Mesothelial cell of epicardium (in vitro differentiated cells): ENCODE measurements at regions not wholly inside any gene's neighbourhood (a gene's known extent, or its start where the extent isn't known, plus 50 kb on each side); places are given as distances from the start of the nearest gene placed in this dataset.

Experiments
- DNase-seq, 2 experiments: peaks; one replicate each; pipeline ENCODE4 v3.0.0; 2021; ENCODE audit warnings: low spot score in 2 of 2; ENCODE audit not compliant: unreplicated experiment in 2 of 2
- H3K27ac Mint-ChIP-seq: 2 replicates; pipeline ENCODE4 v1.8.0; 2021; ENCODE audit warnings: mixed read lengths
- H3K27me3 Mint-ChIP-seq: 2 replicates; pipeline ENCODE4 v1.8.0; 2021; ENCODE audit warnings: low read depth, mixed read lengths
- H3K36me3 Mint-ChIP-seq: 2 replicates; pipeline ENCODE4 v1.8.0; 2021; ENCODE audit warnings: mixed read lengths
- H3K4me1 Mint-ChIP-seq: 2 replicates; pipeline ENCODE4 v1.8.0; 2021; ENCODE audit warnings: mixed read lengths
- H3K4me3 Mint-ChIP-seq: 2 replicates; pipeline ENCODE4 v1.8.0; 2021; ENCODE audit warnings: mild to moderate bottlenecking, moderate library complexity, mixed read lengths
- H3K9me3 Mint-ChIP-seq: 2 replicates; pipeline ENCODE4 v1.8.0; 2021; ENCODE audit warnings: mixed read lengths
- TF ChIP-seq, protein P1 (sequence below): fragments of 200-600 bp; sonication (generic); IDR thresholded peaks from one replicate; pipeline ENCODE4 v1.5.0; 2021; ENCODE audit warnings: antibody characterized with exemption; ENCODE audit not compliant: unreplicated experiment

DNA sequence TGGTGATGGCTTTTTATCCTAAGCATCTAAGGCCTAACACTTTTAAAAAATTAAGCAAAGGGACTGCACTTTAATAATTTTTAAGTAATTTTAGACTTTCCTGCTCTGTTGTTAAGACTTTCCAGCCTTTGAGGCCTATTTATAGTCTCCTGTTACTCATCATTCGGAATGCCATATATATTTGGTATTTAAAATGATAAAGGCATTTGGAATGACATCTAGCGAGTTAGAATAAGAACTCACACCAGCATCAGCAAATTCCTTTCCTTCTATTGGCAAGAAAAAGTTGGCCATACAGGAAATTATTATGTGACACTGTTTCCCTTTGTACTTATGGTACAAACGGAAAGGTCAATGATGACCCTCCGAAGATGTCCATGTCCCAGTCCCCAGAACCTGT is 88.1 kb upstream of the STMND1 start:
- Mint-ChIP-seq H3K27ac (no peak overlapping the region), H3K4me3 (no peak overlapping the region), H3K9me3 (peaks cover 5% of the 10 kb centered on the region), H3K4me1 (peaks cover 6% of the 10 kb centered on the region), H3K36me3 (peaks cover 1% of the 10 kb centered on the region), H3K27me3 (no peaks in the 10 kb centered on the region)
- no peak for DNase-seq
- TF ChIP-seq, protein P1, sequence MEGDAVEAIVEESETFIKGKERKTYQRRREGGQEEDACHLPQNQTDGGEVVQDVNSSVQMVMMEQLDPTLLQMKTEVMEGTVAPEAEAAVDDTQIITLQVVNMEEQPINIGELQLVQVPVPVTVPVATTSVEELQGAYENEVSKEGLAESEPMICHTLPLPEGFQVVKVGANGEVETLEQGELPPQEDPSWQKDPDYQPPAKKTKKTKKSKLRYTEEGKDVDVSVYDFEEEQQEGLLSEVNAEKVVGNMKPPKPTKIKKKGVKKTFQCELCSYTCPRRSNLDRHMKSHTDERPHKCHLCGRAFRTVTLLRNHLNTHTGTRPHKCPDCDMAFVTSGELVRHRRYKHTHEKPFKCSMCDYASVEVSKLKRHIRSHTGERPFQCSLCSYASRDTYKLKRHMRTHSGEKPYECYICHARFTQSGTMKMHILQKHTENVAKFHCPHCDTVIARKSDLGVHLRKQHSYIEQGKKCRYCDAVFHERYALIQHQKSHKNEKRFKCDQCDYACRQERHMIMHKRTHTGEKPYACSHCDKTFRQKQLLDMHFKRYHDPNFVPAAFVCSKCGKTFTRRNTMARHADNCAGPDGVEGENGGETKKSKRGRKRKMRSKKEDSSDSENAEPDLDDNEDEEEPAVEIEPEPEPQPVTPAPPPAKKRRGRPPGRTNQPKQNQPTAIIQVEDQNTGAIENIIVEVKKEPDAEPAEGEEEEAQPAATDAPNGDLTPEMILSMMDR = no peak

GRCh38 chr6:17012421-17013225 is 89.2 kb upstream of the STMND1 start:
- peaks cover 6% of the 10 kb centered on the region for H3K4me1 Mint-ChIP-seq
- peaks cover 12% of the 10 kb centered on the region for H3K9me3 Mint-ChIP-seq
- DNase-seq = no peak
- TF ChIP-seq, protein P1 = no peak
- H3K27me3 Mint-ChIP-seq = no peaks in the 10 kb centered on the region
- peaks cover 6% of the 10 kb centered on the region for H3K36me3 Mint-ChIP-seq
- no peak overlapping the region for H3K27ac Mint-ChIP-seq
- no peak overlapping the region for H3K4me3 Mint-ChIP-seq

DNA sequence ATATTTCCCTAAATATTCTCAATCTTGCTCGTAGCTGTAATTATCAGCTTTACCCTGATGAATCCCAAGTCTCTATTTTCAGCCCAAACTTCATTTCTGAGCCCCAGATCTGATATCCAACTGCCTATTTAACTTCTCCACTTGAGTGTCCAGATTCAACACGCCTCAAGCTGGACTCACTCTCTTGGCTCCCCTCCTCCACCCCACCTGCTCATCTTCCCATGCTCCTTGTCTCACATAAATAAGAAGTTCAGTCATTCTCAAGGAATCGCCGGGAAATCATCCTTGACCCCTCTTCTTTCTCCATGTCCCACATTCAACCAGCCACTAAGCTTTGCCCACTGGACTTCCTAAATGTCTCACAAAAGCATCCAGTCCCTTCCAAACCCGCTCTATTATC is 89.9 kb upstream of the STMND1 start:
- Mint-ChIP-seq H3K9me3 (peaks cover 14% of the 10 kb centered on the region), H3K36me3 (peaks cover 7% of the 10 kb centered on the region), H3K4me3 (no peak overlapping the region), H3K27ac (no peak overlapping the region), H3K27me3 (no peaks in the 10 kb centered on the region), H3K4me1 (peaks cover 6% of the 10 kb centered on the region)
- DNase-seq = no peak
- TF ChIP-seq, protein P1 = no peak

- DNase-seq = no peak
- H3K4me3 Mint-ChIP-seq = no peak overlapping the region
- peaks cover 17% of the 10 kb centered on the region for H3K9me3 Mint-ChIP-seq
- no peak overlapping the region for H3K27ac Mint-ChIP-seq
- H3K36me3 Mint-ChIP-seq = peaks cover 6% of the 10 kb centered on the region
- H3K4me1 Mint-ChIP-seq = peaks cover 8% of the 10 kb centered on the region
- TF ChIP-seq, protein P1 = no peak
- H3K27me3 Mint-ChIP-seq = no peaks in the 10 kb centered on the region
Observed at GRCh38 chr6:17007749-17008148, 94.1 kb upstream of the STMND1 start.

DNA sequence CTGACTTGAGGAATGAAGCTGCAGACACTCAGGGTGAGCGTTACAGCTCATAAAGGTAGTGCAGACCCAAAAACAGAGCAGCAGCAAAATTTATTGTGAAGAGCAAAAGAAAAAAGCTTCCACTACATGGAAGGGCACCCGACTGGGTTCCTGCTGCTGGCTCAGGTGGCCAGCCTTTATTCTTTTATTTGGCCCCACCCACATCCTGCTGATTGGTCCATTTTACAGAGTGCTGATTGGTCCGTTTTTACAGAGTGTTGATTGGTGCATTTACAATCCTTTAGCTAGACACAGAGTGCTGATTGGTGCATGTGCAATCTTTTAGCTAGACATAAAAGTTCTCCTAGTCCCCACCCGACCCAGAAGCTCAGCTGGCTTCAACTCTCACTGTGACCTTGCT is 95.3 kb upstream of the STMND1 start:
- peaks cover 8% of the 10 kb centered on the region for H3K4me1 Mint-ChIP-seq
- DNase-seq = no peak
- no peak overlapping the region for H3K4me3 Mint-ChIP-seq
- TF ChIP-seq, protein P1 = no peak
- no peak overlapping the region for H3K27ac Mint-ChIP-seq
- H3K27me3 Mint-ChIP-seq = peaks cover 10% of the 10 kb centered on the region
- H3K36me3 Mint-ChIP-seq = peaks cover 6% of the 10 kb centered on the region
- peaks cover 17% of the 10 kb centered on the region for H3K9me3 Mint-ChIP-seq
